22Rv1 (cell line): ENCODE measurements at regions not wholly inside any gene's neighbourhood (a gene's known extent, or its start where the extent isn't known, plus 50 kb on each side); places are given as distances from the start of the nearest gene placed in this dataset.

Experiments used
- H3K27ac ChIP-seq: fragments of 450-650 bp; 2 replicates; pipeline ENCODE4 v1.5.1; 2017
- CTCF ChIP-seq: fragments of 450-650 bp; IDR thresholded peaks from 2 replicates; pipeline ENCODE4 v1.5.1; 2017; ENCODE audit warnings: mild to moderate bottlenecking
- ZFX ChIP-seq: fragments of 450-650 bp; IDR thresholded peaks from 2 replicates; pipeline ENCODE4 v1.6.1; 2017; ENCODE audit warnings: antibody characterized with exemption, borderline replicate concordance

- TF ChIP-seq ZFX (no peak), CTCF (no peak)
Measured at GRCh38 chr4:19455196-19455595, 796.5 kb upstream of the SLIT2 start.

GRCh38 chr4:19438233-19438632 is 813.5 kb upstream of the SLIT2 start:
- TF ChIP-seq CTCF (no peak), ZFX (no peak)

More at GRCh38 chr4:19455196-19455595, 796.5 kb upstream of the SLIT2 start:
- peak overlapping the region; percentile 69 for H3K27ac ChIP-seq

GRCh38 chr4:19437008-19437407 is 814.7 kb upstream of the SLIT2 start:
- TF ChIP-seq CTCF (no peak), ZFX (no peak)
- no peak overlapping the region for H3K27ac ChIP-seq

More at GRCh38 chr4:19438233-19438632, 813.5 kb upstream of the SLIT2 start:
- H3K27ac ChIP-seq = no peak overlapping the region

GRCh38 chr4:19429684-19430083 is 822.0 kb upstream of the SLIT2 start:
- no peak for TF ChIP-seq ZFX
- no peak for TF ChIP-seq CTCF

GRCh38 chr4:19425146-19425545 is 826.6 kb upstream of the SLIT2 start:
- TF ChIP-seq CTCF (no peak), ZFX (no peak)
- no peak overlapping the region for H3K27ac ChIP-seq

More at GRCh38 chr4:19429684-19430083, 822.0 kb upstream of the SLIT2 start:
- H3K27ac ChIP-seq = no peak overlapping the region

GRCh38 chr4:19417256-19417655 is 834.4 kb upstream of the SLIT2 start:
- TF ChIP-seq ZFX (no peak), CTCF (no peak)
- H3K27ac ChIP-seq = no peak overlapping the region

- H3K27ac ChIP-seq = no peak overlapping the region
- TF ChIP-seq CTCF (no peak), ZFX (no peak)
Measured at GRCh38 chr4:19416146-19416545, 835.6 kb upstream of the SLIT2 start.
